ENCODE measurements at regions not wholly inside any gene's neighbourhood (a gene's known extent, or its start where the extent isn't known, plus 50 kb on each side); places are given as distances from the start of the nearest gene placed in this dataset.

DNA sequence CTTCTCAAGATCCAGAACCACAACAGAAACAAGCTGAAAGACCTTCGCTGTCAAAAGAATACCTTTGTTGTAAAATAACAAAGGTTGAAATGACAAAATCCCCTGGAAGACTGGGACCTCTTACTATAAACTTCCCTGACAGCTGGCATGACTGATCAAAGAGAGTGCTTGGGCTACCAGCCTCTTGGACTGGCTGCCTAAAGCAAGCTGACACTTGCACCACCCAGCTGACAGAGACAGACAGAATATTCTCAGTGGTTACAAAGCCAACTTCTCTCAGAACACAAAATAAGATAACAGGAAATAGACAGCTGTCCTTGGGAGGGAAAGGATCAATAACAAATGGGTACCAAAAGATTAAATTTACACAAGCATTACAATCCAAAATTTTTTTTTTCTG lies 241.7 kb upstream of the SPOCK3 start:
- no peak for DNase-seq (ENCODE audit: low read depth)

DNA sequence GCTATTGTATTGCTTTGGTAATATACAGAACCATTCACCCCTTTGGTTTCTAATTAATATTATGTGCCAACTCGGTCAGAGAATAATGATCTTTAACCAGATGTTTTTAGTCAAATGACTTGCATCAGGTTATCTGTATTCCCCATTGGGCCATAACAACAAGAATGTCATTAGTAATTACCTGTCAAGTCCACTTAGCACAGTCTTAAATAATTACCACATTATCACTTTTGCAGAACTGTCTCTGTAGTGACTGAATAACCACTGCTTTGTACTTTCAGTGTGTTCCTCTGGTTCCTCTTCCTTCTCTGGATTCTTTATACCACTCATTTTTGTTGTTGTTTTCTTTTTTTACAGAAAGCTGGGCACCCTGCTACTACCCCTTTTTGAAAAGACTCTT lies 257.7 kb upstream of the SPOCK3 start:
- DNase-seq (ENCODE audit: low read depth), result no peak

DNA sequence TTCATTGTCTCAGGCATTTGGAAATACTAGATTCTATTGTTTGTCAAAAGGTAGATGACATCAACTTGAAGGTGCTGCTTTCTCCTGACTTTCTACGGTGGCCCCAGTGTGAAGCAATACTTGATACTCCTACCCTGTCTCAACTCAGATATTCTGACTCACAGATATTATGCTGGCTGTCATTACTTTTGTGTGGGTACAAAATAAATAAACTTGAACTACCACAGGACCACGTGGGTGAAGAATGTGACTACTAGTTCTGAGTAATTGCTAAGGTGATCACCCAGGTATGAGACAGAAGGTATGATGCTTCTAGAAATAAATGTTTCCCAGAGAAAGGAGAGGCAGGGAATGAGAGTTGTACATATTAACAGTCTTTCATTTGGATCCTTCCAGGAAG lies 275.3 kb upstream of the SPOCK3 start:
- DNase-seq (ENCODE audit: low read depth), result no peak

DNA sequence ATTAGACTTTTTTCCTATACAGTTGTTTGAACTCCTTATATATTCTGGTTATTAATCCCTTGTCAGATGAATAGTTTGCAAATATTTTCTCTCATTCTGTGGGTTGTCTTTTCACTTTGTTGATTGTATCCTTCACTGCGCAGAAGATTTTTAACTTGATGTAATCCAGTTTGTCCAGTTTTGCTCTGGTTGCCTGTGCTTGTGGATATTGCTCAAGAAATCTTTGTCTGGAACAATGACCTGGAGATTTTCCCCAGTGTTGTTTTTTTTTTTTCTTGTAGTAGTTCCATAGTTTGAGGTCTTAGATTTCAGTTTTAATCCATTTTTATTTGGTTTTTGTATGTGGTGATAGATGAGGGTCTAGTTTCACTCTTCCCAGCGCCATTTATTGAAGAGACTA lies 289.8 kb upstream of the SPOCK3 start:
- DNase-seq (ENCODE audit: low read depth), result no peak

DNA sequence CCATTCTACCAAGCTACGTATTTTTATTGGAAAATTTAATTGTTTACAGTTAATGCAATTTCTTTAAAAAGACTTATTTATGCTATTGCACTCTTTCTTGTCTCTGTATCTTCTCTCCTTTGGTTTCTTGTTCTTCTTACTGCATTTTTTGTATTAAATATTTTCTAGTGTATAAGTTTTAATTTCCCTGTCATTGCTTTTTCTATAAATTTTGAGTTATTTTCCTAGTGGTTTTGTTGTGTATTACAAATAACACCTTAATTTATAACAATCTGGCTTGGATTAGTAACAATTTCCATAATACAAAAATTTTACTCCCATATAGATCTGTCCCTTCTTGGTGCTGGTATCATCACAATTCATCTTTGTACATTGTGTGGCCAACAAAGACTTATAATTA lies 303.5 kb upstream of the SPOCK3 start:
- DNase-seq (ENCODE audit: low read depth), result no peak

DNA sequence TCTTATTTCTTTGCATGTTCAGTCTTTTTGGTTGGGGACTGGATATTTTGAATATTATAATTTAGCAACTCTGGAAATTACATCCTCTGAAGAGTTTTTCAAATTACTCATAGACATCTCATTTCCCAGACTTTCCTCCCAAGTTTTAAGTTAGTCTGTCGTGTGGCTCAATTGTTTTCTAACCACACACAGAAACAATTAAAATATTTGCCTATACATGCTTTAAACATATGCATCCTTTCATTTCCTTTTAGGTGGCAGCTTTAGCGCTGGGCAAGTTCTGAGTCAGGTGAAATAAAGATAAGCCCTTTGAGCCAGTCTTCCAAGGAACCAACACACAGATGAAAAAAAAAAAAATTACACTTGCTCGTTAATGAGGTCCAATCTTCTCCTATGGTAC lies 307.0 kb upstream of the SPOCK3 start:
- no peak for DNase-seq (ENCODE audit: low read depth)

DNA sequence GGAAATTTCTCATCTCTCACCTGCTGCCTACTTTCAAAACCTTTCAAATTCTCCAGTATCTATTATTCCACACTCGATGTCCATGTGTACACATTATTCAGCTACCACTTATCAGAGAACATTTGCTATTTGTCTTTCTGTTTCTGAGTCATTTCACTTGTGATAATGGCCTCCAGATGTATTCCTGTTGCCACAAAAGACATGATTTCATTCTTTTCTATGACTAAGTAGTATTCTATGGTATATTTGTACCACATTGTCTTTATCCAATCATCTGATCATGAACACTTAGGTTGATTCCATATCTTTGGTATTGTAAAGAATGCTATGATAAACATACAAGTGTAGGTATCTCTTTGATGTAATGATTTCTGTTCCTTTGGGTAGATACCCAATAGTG lies 310.1 kb upstream of the SPOCK3 start:
- no peak for DNase-seq (ENCODE audit: low read depth)

DNA sequence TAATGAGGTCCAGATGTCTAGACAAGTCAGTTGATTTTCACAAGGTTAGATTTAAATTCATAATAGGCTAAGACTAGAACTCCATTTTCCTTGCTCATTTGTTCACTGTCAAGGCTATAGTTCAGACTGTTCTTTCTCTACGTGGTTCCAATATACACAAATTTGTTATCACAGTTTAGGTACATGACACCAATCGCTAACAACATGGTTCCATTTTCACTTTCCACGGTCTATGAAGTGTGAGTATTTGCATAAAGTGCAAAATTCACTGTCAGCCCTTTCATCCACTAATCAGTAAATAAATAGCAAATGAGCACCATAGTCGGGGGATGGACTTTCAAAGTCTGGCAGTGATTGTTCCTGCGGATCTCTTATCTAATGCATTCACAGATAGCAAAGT lies 315.7 kb upstream of the SPOCK3 start:
- no peak for DNase-seq (ENCODE audit: low read depth)

DNA sequence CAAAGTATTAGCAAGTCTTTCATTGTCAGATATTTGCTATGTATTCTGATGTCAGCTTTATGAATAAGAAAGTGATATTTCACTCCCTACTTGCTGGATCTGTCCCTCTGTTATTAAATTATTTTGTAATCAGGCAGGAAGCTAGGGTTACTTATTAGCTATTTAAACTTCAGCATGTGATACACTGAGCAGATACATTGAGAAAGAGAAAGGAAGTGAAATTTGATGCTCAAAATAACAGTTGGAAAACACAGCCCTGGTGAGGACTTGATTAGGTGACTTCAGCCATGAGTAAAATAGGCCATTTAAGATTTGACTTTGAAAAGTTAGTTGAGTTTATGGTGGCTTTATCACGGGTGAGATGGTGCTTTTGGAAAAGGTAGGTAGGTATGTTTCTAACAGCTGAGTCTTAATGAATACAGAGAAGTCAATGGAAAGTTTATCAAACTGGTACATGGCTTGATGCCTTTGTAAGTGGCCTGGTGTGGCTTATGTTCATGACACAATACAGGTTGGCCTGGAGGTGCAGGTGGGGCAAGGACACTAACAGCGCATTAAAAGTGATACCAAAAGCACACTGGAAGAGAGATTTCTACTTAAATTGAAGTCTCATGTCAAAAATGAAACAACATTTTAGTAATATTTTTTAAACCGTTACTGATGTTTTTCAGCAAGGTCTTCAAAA lies 321.2 kb upstream of the SPOCK3 start:
- no peak for DNase-seq (ENCODE audit: low read depth)

DNA sequence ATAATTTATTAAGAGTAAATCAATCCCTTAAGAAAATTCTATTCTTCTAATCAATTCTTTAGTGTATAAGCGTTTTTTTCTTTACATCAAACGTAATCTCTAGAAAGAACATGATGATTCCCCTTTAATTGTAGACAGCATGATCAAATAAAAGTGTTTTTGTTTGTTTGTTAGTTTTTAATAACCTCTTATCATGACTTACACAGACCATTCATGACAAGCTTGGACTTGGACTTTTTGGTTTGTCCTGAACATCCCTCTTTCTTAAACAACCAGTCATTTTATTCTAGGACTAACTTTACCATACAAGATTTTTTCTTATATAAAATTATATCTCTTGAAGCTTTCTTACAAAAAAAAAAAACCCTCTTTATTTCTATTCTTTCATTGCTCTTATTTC lies 344.6 kb upstream of the SPOCK3 start:
- no peak for DNase-seq (ENCODE audit: low read depth)

DNA sequence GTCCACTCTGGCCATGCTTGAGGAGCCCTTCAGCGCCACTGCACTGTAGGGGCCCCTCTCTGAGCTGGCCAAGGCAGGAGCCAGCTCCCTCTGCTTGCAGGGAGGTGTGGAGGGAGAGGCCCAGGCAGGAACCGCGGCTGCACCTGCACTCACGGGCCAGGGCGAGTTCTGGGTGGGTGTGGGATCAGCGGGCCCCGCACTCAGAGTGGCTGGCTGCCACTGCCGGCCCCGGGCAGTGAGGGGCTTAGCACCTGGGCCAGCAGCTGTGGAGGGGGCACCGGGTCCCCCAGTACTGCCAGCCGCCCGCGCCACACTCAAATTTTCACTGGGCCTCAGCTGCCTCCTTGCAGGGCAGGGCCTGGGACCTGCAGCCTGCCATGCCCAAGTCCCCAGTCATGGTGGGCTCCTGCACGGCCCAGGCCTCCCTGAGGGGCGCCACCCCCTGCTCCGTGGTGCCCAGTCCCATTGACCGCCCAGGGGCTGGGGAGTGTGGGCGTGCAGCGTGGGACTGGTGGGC lies 347.2 kb upstream of the SPOCK3 start:
- no peak for DNase-seq (ENCODE audit: low read depth)

DNA sequence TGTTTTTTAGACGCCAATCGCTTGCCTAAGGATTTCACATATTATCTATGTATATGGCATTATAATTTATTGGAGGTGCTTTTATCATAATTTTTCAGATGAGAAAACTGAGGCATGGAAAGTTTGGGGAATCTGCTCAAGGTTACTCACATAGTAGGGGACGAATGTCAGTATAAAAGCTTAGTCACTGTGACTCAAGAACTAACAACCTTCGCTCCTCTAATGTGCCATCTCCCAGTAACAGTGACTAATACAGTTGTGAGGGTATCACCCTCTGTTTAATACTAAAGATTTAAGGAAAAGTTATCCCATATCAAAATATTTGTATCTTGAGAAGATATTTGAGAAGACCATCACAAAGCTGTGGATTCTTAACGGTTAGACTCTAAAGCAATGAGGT lies 353.1 kb upstream of the SPOCK3 start:
- no peak for DNase-seq (ENCODE audit: low read depth)

DNA sequence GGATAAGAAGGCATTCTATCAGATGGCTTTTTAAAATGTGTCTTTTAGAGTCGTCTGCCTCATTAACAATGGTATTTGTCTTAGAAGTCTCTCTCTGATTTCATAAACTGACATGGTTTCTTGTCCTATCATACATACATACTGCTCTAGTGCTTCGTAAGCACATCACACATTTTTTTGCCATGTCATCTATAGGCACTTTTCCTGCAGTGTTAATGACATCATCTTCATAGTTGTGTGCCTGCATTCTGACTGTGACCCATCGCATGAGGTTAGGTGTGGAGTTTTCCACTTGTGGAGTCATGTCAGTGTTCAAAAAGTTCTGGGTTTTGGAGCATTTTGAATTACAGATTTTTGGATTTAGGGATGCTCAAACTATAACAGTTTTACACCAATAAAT lies 361.6 kb upstream of the SPOCK3 start:
- DNase-seq (ENCODE audit: low read depth), result no peak

DNA sequence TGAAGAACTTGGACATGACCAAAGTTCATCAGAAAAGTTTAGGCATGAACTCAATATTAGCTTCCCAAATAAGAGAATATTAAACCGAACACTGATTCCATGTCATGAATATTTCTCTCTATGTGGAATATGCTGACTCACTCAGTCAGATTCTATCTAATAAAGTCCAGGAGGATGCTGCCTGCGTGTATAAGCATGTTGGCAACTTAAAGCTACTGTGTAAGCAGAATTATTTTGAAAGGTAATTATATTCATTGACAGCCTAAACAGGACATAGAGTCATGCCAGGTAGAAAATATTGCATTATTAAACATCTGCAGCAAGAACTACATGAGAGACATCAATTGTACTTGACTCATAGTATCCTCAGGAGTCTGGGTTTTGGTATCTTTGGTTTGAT lies 367.9 kb upstream of the SPOCK3 start:
- DNase-seq (ENCODE audit: low read depth), result no peak

DNA sequence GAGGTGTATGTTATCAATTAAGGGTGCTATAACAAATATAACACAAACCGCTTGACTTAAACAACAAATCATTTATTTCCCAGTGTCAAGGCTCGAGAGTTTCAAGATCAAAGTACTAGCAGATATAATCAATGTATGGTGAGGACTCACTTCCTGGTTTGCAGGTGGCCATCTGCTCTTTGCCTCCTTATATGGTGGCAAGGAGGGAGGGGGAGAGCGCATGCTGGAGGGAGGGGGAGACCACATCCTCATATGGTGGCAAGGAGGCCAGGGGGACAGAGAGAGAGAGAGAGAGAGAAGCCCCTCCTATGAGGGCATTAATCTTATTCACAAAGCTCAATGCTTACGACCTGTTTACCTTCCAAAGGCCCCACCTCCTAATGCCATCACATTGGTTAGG lies 372.3 kb upstream of the SPOCK3 start:
- DNase-seq (ENCODE audit: low read depth), result no peak

DNA sequence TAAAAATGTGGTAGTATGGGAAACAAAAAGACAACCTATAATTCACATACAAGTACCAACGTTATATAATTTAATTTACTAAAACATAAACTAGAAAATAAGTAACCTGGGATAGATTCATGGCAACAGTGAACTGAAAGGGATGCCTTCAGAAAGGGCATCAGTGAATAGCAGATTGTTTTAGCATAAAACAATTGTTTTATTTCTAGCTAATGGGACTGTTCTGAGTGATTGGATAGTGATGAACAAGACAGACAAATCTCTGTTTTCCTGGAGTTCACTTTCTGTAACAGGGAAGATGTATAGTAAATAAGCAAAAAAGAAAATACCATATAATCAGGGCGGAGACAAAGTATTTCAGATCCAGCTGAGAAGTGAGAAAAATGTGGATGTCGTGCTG lies 379.1 kb upstream of the SPOCK3 start:
- no peak for DNase-seq (ENCODE audit: low read depth)

DNA sequence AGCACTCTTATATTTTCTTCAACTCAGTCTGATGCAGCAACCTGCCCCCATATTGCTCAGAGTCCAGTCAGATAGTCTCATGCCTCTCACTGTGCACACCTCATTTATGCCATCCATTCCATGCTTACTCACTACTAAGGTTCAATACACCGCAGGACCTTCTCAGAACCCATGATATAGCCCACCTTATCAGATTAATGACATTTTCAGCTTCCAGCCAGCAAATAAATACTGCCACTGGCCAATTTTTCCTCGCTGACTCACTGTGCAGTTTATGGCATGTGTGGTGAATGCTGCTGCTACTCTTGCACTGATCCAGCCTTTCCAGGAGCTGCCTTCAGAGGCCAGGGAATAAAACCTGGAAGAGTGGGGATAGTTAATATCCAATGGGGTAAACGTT lies 380.6 kb upstream of the SPOCK3 start:
- no peak for DNase-seq (ENCODE audit: low read depth)

DNA sequence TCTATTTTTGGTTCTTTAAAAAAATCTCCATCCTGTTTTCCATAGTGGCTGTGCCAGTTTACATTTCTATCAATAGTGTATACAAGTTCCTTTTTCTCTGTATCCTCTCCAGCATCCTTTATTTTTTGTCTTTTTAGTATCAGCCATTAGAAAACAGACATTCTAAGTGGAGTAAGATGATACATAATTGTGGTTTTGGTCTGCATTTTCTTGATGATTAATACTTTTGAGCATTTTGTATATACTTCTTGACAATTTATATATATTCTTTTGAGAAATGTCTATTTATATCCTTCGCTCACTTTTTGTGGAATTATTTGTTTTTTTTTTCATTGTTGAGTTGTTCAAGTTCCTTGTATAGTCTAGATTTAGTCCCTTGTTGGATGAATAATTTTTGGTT lies 382.2 kb upstream of the SPOCK3 start:
- no peak for DNase-seq (ENCODE audit: low read depth)

DNA sequence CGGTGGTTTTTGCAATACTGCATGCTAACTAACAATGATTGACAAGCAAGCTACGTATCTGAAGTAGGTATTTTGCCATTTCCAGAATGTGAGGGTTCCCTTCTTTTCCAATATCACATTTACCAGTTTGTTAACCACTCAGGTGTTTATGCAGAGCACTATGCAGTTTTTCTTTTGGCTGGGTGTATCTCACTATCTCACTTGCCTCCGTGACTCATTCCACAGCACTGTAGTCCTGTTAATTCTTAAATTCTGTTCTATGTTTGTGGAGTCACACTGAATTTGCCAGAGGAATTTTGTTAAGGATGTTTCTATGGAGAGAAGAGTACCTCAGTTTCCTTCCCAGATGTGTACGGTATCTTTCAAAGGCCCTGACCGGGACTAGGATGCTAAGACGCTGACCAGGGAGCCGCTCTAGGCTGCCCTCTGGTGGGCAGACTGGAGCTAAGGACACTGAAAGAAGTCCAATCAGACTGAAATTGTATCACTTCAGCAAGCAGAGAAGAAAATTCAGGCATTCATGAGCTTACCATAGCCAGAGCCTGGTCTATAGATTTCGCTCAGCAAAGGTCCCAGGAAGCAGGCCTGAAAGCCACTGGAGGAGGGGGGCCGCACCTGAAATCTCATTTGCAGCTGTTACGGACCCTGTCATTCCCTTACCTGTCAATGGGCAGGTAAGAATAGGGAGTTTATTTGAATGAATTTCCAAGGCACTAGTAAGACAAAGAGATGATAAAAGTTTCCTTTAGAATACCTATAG lies 388.4 kb upstream of the SPOCK3 start:
- peak; percentile 59 for DNase-seq (ENCODE audit: low read depth)

DNA sequence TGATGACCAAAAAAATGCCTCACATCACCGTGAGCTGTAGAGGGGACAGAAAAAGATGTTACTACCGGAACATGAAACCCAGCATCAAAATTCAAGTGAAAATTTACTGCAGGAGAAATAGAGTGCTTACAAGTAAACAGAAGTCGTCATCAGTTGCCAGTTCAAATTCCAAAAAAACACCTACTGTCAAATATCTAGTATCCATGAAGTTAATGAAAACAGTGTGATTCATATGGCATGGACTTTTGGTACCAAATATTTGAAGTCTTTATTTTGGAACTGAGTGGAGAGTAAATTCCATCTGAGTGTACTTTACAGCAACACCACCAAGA lies 388.9 kb upstream of the SPOCK3 start:
- no peak for DNase-seq (ENCODE audit: low read depth)

DNA sequence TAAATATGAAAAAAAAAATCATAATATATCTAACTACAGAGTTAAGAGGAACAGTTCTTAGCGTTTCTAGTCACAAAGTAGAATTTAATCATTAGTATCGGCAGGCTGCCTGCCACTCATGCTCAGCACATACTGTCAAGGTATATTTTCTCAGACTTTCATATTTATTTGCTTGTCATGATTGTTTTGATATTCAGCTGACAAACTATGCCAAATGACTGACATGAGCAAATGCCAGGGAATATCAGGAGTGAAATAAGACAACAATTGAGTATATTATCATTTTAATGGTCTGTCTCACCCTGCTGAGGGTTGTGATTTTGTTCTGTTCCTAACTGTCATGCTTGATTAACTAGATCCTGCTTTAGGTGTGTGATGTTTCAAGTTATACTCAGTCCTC lies 395.0 kb upstream of the SPOCK3 start:
- no peak for DNase-seq (ENCODE audit: low read depth)

DNA sequence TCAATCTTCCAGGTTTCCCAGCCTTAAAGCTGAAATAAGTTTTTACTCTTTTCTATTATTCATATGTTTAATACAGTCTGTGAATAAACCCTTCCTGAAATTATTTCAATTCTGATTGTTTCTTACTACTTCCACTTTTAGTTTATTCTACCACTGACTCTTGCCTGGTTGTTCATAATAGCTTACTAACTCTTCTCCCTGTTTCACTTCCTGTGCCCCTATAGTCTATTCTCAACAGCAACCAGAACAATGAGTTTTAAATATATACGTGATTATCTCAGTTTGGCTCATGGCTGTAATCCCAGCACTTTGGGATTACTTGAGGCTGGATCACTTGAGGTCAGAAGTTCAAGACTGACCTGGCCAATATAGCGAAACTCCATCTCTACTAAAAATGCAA lies 408.0 kb upstream of the SPOCK3 start:
- no peak for DNase-seq (ENCODE audit: low read depth)

DNA sequence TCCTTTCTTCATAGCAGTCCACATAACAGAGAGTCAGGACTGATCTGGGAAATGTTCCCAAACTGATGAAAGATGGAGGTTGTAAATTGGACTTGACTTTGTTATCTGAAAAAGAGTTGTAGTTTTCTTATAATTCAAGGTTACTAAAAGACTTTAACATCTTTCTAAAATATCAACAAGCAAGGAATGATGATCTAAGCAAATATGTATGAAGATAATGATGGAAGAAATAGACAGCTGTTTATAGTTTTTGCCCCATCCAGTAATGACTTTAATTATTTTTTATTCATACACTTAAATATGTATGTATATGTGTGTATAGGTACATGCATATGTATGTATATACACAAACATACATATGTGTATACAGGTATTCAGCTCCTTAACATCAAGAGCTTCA lies 411.1 kb upstream of the SPOCK3 start:
- no peak for DNase-seq (ENCODE audit: low read depth)
